ENCODE measurements at regions not wholly inside any gene's neighbourhood (a gene's known extent, or its start where the extent isn't known, plus 50 kb on each side); places are given as distances from the start of the nearest gene placed in this dataset.

- TF ChIP-seq POLR2AphosphoS5 (IDR thresholded peaks at IDR 0.05) (no peak), CTCF (IDR thresholded peaks at IDR 0.05) (no peak)
These were observed 158.5 kb upstream of the HMGA2 start for GRCh38 chr12:65665817-65666216.

Measured in sigmoid colon (tissue), 4 donors.